Mucosa of descending colon (tissue), 3 donors: ENCODE measurements at regions not wholly inside any gene's neighbourhood (a gene's known extent, or its start where the extent isn't known, plus 50 kb on each side); places are given as distances from the start of the nearest gene placed in this dataset.

ENCODE experiments used
- ATAC-seq: fragments of 200-7000 bp; cut with Tn5 transposase; one replicate; pipeline ENCODE4 v1.9.1; 2020; ENCODE audit warnings: mild to moderate bottlenecking, moderate library complexity
- DNase-seq, 3 donors: peaks; one replicate each; pipeline ENCODE4 v3.0.0-alpha.2; 2020
- H3K36me3 ChIP-seq: fragments of 200-600 bp; one replicate; pipeline ENCODE4 v1.8.0; 2021; ENCODE audit warnings: low read depth, mild to moderate bottlenecking
- H3K4me1 ChIP-seq: fragments of 200-600 bp; one replicate; pipeline ENCODE4 v1.8.0; 2021; ENCODE audit warnings: low read depth, mild to moderate bottlenecking
- H3K4me3 ChIP-seq: fragments of 200-600 bp; one replicate; pipeline ENCODE4 v1.8.0; 2021; ENCODE audit warnings: mild to moderate bottlenecking
- H3K9me3 ChIP-seq: fragments of 200-600 bp; one replicate; pipeline ENCODE4 v1.8.0; 2021; ENCODE audit warnings: mild to moderate bottlenecking
- intact Hi-C, 2 donors: fragments of 100-400 bp; cut with DNase I in 1 of 2; cut with micrococcal nuclease in 1 of 2; formaldehyde crosslinking; loops; one replicate each; pipeline versions ENCODE4 v1.11.0 to v1.11.1; 2022; cut with DNase I, micrococcal nuclease
- TF ChIP-seq, protein P1 (sequence below): fragments of 200-600 bp; IDR thresholded peaks from one replicate; pipeline ENCODE4 v1.8.0; 2022; ENCODE audit warnings: antibody characterized with exemption, mild to moderate bottlenecking
- donor health status: DM: no; HTN: no; CAD: no; lungs with moderate emphysema.
- donor health status: DM: no; HTN: no; CAD: no.
- donor health status: DM: no; HTN: yes; CAD: no.

DNA sequence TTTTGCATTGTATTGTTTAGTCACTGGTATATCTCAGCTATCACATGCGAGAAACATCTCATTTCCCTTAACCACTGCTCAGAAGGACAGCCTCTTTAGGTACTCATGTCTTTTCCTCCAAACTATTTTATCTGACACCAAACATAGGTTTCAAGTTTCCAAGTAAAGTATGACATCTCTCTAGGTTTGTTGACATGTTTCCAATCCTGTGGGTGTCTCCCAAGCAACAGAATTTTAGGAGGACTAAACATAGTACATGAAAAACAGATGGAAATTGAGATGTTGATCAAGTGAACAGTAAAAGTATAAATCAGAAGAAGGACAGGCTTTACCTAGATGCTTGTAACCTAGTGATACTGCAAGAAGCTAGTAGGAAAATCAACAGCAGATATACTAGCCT is 371.4 kb downstream of the DTHD1 start:
- H3K4me1 ChIP-seq, result no peaks in the 10 kb centered on the region
- H3K36me3 ChIP-seq, result no peaks in the 10 kb centered on the region
- H3K9me3 ChIP-seq, result no peaks in the 10 kb centered on the region
- DNase-seq (no peak), ATAC-seq (no peak)
- intact Hi-C loops, result no loop called here
- TF ChIP-seq, protein P1, sequence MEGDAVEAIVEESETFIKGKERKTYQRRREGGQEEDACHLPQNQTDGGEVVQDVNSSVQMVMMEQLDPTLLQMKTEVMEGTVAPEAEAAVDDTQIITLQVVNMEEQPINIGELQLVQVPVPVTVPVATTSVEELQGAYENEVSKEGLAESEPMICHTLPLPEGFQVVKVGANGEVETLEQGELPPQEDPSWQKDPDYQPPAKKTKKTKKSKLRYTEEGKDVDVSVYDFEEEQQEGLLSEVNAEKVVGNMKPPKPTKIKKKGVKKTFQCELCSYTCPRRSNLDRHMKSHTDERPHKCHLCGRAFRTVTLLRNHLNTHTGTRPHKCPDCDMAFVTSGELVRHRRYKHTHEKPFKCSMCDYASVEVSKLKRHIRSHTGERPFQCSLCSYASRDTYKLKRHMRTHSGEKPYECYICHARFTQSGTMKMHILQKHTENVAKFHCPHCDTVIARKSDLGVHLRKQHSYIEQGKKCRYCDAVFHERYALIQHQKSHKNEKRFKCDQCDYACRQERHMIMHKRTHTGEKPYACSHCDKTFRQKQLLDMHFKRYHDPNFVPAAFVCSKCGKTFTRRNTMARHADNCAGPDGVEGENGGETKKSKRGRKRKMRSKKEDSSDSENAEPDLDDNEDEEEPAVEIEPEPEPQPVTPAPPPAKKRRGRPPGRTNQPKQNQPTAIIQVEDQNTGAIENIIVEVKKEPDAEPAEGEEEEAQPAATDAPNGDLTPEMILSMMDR, result no peak
- H3K4me3 ChIP-seq, result no peak overlapping the region

DNA sequence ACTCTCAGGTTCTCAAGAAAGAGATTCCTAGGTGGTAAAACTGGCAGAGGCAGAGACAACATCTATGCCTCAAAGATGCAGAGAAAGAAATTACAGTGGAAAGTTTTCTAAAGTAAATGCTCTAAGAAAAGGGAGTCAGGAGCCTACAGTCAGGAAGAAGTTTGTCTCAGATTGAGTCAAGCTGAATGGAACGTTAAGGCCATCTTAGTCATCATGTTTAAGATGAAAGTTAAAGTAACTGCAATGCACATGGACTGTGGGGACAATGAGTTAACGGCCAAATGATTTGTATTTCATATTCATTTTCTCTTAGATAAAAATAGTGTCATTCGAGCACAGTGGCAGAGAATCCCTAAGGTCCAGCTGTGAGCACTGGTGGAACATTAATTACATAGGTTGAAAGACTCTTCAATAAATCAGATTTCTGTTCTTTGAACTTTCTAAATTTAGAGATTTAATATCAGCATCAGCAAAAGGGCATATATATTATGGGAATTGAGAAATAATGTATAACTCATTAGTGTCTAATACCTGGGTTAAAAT is 384.6 kb downstream of the DTHD1 start:
- intact Hi-C loops, result no loop called here
- H3K4me1 ChIP-seq, result no peaks in the 10 kb centered on the region
- H3K9me3 ChIP-seq, result no peaks in the 10 kb centered on the region
- no peak overlapping the region for H3K4me3 ChIP-seq
- TF ChIP-seq, protein P1, result no peak
- no peak for ATAC-seq
- DNase-seq, result no peak
- no peaks in the 10 kb centered on the region for H3K36me3 ChIP-seq

DNA sequence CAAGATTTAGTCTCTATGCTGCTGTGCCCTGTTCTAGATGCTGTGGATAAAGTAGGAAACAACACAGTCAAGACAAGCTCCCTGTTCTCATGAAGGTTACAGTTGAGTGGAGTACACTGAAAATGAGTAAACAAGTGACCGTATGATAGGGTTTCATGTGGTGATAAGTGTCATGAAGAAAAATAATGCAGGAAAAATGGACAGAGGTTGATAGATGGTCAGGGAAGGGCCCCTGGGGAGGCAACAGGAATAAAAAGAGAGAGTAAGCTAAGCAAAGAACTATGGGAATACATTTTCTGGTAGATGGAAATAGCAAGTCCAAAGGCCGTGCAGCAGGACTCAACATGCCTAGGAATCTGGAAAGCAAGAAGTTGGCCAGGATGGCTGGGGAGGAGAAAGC is 394.0 kb downstream of the DTHD1 start:
- intact Hi-C loops, result no loop called here
- H3K9me3 ChIP-seq, result no peaks in the 10 kb centered on the region
- TF ChIP-seq, protein P1, result no peak
- ATAC-seq, result no peak
- DNase-seq, result no peak
- no peak overlapping the region for H3K4me3 ChIP-seq
- no peaks in the 10 kb centered on the region for H3K4me1 ChIP-seq
- no peaks in the 10 kb centered on the region for H3K36me3 ChIP-seq

DNA sequence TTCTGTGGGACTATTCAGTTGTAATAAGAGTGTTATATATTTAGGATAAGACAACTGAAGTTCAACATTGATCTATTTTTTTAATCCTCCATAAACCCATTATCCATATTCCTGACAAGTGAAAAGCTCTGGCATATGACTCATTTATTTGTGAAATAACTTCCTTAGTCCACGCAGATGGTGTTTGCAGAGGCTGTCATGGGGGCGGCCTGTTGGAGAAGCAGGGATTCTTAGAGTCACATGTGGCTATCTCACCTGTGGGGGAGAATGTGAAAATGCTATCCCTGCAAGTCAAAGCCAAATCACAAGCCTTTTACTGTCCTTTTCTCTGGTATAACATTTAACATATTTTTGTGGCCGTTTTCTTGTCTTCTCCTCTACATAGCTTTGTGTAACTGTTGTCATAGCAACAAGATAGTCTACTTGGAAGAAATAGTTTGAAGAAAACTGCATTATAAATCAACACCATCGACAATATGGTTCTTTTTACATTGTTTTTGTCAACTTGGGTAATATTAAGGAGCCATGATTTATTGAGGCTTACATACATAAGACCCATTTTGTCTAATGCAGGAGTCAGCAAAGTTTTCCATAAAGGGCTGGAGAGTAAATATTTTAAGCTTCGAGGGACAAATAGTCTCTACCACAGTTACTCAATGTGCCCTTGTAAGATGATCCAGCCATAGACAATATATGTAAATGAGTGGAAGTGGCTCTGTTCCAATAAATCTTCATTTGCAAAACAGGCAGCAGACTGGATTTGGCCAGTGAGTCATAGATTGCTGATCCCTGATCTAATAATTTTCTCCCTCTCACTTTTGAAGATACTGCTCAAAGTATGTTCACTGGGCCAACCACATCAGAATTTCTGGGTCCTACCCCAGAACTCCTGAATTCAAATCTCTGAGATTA is 395.0 kb downstream of the DTHD1 start:
- no peak overlapping the region for H3K4me3 ChIP-seq
- DNase-seq, result no peak
- H3K4me1 ChIP-seq, result no peaks in the 10 kb centered on the region
- no peaks in the 10 kb centered on the region for H3K36me3 ChIP-seq
- TF ChIP-seq, protein P1, result no peak
- ATAC-seq, result no peak
- intact Hi-C loops, result no loop called here
- no peaks in the 10 kb centered on the region for H3K9me3 ChIP-seq

DNA sequence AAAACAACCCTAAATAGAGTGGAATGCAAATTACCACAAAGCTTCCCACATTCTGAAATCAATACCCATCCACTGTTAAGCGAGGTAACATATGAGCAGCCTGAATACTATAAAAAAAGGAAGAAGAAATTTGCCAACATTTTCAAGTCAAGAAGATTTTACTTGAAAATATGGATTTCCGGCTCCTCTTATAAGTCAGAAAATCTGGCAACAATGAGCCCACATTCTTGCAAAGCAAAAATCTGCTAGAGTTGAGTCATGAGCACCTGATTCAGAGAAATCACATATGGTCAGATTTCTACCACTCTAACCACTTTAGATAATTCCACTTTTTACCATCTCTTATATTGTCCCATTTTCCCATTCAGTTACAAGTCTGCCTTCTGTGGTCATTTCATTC is 395.7 kb downstream of the DTHD1 start:
- H3K4me3 ChIP-seq, result no peak overlapping the region
- TF ChIP-seq, protein P1, result no peak
- H3K4me1 ChIP-seq, result no peaks in the 10 kb centered on the region
- intact Hi-C loops, result no loop called here
- DNase-seq (no peak), ATAC-seq (no peak)
- H3K36me3 ChIP-seq, result no peaks in the 10 kb centered on the region
- no peaks in the 10 kb centered on the region for H3K9me3 ChIP-seq
